HG02759 (cell line): ENCODE measurements at regions not wholly inside any gene's neighbourhood (a gene's known extent, or its start where the extent isn't known, plus 50 kb on each side); places are given as distances from the start of the nearest gene placed in this dataset.

ENCODE experiments used
- ATAC-seq: cut with Tn5 transposase; IDR thresholded peaks from one replicate; pipeline ENCODE4 v1.9.1; 2021; ENCODE audit warnings: mild to moderate bottlenecking, moderate library complexity; ENCODE audit not compliant: unreplicated experiment

- ATAC-seq: no peak
Observed at GRCh38 chr11:104366321-104366734, 202.4 kb upstream of the PDGFD start.

- no peak for ATAC-seq
Observed at GRCh38 chr11:104365676-104366075, 201.7 kb upstream of the PDGFD start.

GRCh38 chr11:104361975-104362374, 198.0 kb upstream of the PDGFD start:
- no peak for ATAC-seq

GRCh38 chr11:104352036-104352435, 188.1 kb upstream of the PDGFD start:
- no peak for ATAC-seq

GRCh38 chr11:104343578-104343977, 179.6 kb upstream of the PDGFD start:
- peak; percentile 64 for ATAC-seq

- ATAC-seq: no peak
Observed at GRCh38 chr11:104340590-104340989, 176.6 kb upstream of the PDGFD start.

- ATAC-seq: no peak
Observed at GRCh38 chr11:104339380-104339831, 175.5 kb upstream of the PDGFD start.

GRCh38 chr11:104338186-104338585, 174.2 kb upstream of the PDGFD start:
- ATAC-seq: no peak

- ATAC-seq: no peak
Observed at GRCh38 chr11:104337273-104337672, 173.3 kb upstream of the PDGFD start.

GRCh38 chr11:104333977-104334376, 170.0 kb upstream of the PDGFD start:
- ATAC-seq: peak; percentile 85

- ATAC-seq: no peak
Observed at GRCh38 chr11:104332110-104332509, 168.2 kb upstream of the PDGFD start.

GRCh38 chr11:104329078-104329665, 165.2 kb upstream of the PDGFD start:
- no peak for ATAC-seq

GRCh38 chr11:104328512-104328907, 164.6 kb upstream of the PDGFD start:
- no peak for ATAC-seq

GRCh38 chr11:104327861-104328511, 164.0 kb upstream of the PDGFD start:
- ATAC-seq: no peak

- ATAC-seq: no peak
Observed at GRCh38 chr11:104325093-104325492, 161.1 kb upstream of the PDGFD start.

GRCh38 chr11:104324276-104324675, 160.3 kb upstream of the PDGFD start:
- ATAC-seq: no peak

GRCh38 chr11:104323841-104324240, 159.9 kb upstream of the PDGFD start:
- no peak for ATAC-seq

- no peak for ATAC-seq
Observed at GRCh38 chr11:104322696-104323095, 158.7 kb upstream of the PDGFD start.

- ATAC-seq: no peak
Observed at GRCh38 chr11:104320956-104321355, 157.0 kb upstream of the PDGFD start.

GRCh38 chr11:104320097-104320496, 156.2 kb upstream of the PDGFD start:
- no peak for ATAC-seq

- no peak for ATAC-seq
Observed at GRCh38 chr11:104319396-104319795, 155.4 kb upstream of the PDGFD start.

- ATAC-seq: no peak
Observed at GRCh38 chr11:104306862-104307474, 143.0 kb upstream of the PDGFD start.
